ENCODE measurements at regions not wholly inside any gene's neighbourhood (a gene's known extent, or its start where the extent isn't known, plus 50 kb on each side); places are given as distances from the start of the nearest gene placed in this dataset.

DNA sequence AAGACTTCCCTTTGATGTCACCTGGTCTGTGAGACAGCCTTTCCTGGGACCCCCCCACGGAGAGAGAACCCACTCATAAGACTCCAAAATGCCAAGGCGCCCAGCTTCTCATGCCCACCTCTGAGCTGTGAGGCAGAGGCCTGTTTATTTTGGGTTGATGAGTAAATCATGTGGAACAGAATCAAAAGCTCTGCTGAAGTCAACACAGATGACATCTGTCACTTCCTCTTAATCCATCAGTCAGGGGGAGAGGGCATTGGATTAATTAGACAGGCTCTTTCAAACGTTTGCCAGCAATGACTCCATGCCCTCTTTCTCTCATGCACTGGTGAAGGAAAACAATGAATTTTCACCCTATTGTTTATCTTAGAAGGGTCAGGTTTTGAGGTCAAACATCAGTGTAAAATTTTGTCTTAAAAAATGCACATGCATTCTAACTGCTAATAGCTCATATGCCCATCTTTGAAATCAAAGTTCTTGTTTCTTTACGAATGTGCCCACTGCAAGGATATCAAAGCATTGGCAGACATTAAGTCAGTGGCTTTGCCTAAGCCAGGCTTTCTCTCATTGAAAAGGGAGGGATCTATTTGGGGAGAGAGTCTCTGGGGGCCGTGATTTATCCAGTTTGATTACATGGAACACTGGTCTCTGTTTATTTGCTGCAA is 184.1 kb downstream of the ACKR3 start:
- Histone ChIP-seq H3K4me3 (no peak overlapping the region), H3K27ac (no peak overlapping the region)

GRCh38 chr2:236754271-236754944 is 184.8 kb downstream of the ACKR3 start:
- Histone ChIP-seq H3K27ac (no peak overlapping the region), H3K4me3 (no peak overlapping the region)

- H3K27ac ChIP-seq, result no peak overlapping the region
Observed at GRCh38 chr2:236755278-236755840, 185.7 kb downstream of the ACKR3 start.

DNA sequence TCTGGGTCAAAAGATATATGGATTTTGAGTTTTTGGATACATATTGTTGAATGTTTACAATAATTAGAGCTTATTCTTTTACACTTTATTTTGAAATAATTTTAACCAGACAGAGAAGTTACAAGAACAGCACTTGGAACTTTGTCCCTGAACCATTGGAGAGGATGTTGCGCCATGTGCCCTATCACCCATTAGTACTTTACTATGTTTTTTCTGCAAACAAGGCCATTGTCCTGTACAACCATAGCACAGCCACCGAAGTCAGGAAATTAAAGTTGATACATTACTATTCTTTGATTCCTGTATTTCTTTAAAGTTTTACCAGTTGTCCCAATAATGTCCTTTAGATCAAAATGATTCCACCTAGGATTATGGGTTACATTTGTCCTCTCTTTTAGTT is 188.8 kb downstream of the ACKR3 start:
- Histone ChIP-seq H3K4me3 (no peak overlapping the region), H3K27ac (no peak overlapping the region)

More at GRCh38 chr2:236755278-236755840, 185.7 kb downstream of the ACKR3 start:
- no peak overlapping the region for H3K4me3 ChIP-seq

GRCh38 chr2:236760246-236760645 is 190.6 kb downstream of the ACKR3 start:
- H3K4me3 ChIP-seq, result no peak overlapping the region
- no peak overlapping the region for H3K27ac ChIP-seq

GRCh38 chr2:236761358-236761757 is 191.7 kb downstream of the ACKR3 start:
- Histone ChIP-seq H3K4me3 (no peak overlapping the region), H3K27ac (no peak overlapping the region)

GRCh38 chr2:236762628-236763027 is 193.0 kb downstream of the ACKR3 start:
- Histone ChIP-seq H3K27ac (no peak overlapping the region), H3K4me3 (no peak overlapping the region)

DNA sequence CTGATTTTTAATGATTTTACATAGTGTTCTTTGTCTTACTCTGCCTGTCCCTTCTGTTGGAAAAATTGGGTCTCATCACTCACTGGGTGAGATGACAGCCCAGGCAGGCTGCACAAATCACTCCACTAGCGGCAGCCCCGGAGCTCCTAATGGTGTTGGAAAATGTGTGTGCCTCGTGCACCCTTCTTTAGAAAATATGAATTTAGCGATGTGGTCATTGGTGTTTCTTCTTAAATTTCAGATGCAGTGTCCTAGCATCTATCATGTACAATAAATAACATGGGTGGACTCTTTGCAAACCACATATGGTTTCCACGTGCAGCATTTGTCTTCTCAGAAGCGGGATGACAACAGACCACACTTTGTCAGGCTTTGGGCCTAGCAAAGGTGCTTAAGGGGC is 194.2 kb downstream of the ACKR3 start:
- H3K27ac ChIP-seq, result peak overlapping the region in 1 of 21 experiments; percentile 68

GRCh38 chr2:236764716-236765115 is 195.1 kb downstream of the ACKR3 start:
- Histone ChIP-seq H3K27ac (peak overlapping the region in 4 of 21 experiments; percentile 32 to 68 (median 42)), H3K4me3 (no peak overlapping the region)

More for the DNA sequence above, 194.2 kb downstream of the ACKR3 start:
- no peak overlapping the region for H3K4me3 ChIP-seq

DNA sequence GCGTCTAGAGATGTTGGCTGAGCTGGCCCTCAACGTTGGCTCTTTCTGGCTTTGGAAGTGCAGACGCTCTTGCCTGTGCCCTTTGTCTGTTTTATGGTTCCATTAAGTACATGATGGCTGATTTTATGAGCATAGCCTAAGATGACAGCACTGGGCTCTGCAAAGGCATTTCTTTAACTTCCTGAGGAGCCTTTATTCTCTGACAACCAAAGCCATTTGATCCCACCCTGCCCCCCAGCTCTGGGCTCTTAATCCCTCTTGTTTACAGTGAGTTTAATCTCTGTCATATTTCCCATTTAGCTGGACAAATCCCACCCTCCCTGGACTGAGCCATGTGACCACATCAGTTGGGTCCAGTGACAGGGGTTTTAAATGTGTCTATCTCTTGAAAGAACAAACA is 195.9 kb downstream of the ACKR3 start:
- Histone ChIP-seq H3K27ac (peak overlapping the region in 2 of 21 experiments; percentile 39 to 68), H3K4me3 (no peak overlapping the region)

GRCh38 chr2:236766850-236767249 is 197.2 kb downstream of the ACKR3 start:
- Histone ChIP-seq H3K4me3 (no peak overlapping the region), H3K27ac (no peak overlapping the region)

DNA sequence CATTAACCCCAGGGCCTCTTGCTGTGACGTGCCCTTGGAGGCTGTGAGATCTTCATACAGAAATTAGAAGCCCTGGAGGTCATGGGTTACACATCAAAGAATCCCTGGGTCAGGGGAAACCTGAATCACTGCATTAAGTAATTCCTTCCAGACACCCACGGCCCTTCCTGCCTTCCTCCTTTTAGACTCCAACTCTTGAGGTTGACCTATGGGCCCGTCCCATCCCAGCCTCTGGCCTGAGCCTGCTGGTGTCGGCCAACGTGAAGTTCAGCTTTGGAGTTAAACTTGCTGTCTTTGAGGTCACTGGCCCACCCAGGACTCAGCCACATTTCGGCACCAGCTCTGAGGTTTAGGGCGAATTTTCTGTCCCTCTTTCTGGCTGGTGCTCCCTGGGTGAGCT is 198.3 kb downstream of the ACKR3 start:
- H3K27ac ChIP-seq, result peak overlapping the region in 4 of 21 experiments; percentile 7 to 78 (median 60)
- no peak overlapping the region for H3K4me3 ChIP-seq

DNA sequence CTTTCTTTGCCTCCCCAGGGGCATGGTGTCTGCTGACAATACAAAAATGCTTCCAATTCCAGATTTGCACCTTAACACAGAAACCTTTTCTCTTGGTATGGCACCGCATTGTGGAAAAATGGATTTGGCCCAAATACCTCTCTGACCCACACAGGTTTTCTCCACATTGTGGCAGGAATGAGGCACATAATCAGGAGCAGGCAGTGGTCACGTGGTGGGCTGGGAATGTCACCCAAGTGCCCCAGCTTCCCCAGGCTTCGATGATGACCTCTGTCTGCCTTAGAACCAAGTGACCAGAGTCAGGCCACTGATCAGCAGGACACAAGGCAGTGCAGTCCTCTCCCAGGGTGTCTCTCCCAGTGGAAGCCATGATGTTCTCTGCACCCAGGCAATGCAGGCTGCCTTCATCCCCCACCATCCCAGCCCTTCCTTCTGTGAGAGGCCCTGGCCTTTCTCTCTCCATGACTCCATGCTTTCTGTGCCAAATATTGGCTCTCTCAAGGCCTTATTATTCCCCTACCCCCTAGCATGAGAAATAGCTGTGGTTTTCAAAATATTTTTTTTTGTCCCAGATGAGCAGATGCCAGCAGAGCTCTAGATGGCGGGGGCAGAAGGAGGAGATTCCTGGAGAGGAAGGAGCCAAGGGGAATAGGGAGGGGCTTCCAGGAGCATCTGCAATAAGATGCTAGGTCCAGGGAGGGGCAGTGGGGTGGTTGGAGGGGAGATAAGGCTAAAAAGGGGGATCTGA is 198.9 kb downstream of the ACKR3 start:
- H3K4me3 ChIP-seq, result no peak overlapping the region
- peak overlapping the region in 6 of 21 experiments; percentile 7 to 78 (median 54) for H3K27ac ChIP-seq

GRCh38 chr2:236769981-236770671 is 200.5 kb downstream of the ACKR3 start:
- no peak overlapping the region for H3K4me3 ChIP-seq
- H3K27ac ChIP-seq, result peak overlapping the region in 10 of 21 experiments; percentile 11 to 78 (median 42)

DNA sequence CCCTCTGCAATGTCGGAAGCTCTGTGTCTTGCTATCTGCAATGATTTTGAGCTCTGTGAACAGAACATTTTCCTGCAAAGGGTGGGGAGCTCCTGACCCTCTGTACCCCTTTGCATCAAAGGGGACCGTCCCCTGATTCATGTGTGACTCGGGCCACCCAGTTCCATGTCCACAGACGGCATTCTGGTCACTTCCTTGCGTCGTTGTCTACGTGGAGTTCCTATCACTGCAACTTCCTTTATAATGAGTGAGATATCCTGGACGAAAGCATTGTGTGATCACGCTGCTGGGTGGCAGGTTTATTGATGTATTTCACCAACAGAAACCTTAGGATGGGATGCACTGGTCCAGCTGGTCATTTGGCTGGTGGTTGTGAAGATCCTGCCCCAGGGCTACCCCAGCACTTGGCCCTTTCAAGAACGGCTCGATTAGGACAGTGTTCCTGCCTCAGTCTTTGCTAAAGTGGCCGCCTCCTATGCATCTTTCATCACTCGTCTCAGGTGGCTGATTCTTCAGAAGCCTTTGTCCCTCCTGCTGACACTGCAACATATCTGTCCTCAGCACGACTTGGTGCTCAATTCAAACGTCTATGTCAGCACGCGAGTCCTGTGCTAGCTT is 202.7 kb downstream of the ACKR3 start:
- no peak overlapping the region for H3K4me3 ChIP-seq
- no peak overlapping the region for H3K27ac ChIP-seq

DNA sequence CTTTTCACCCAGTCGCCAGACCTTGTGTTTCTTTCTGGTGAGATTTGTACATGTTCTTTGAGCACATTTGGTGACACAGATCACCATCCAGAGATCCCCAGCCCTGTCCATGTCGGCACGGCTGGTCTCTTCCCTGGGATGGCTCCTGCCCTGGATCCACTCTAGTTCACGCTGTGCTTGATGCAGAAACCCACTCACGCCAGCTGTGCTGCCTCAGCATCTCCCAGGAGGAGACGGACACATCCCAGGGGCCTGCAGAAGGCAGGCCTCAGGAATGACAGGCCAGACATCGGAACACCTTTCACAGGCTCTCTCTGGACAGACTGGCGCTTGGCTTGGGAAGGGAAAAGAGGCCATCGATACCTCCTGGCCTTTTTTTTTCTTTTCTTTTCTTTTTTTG is 203.6 kb downstream of the ACKR3 start:
- no peak overlapping the region for H3K27ac ChIP-seq
- no peak overlapping the region for H3K4me3 ChIP-seq

DNA sequence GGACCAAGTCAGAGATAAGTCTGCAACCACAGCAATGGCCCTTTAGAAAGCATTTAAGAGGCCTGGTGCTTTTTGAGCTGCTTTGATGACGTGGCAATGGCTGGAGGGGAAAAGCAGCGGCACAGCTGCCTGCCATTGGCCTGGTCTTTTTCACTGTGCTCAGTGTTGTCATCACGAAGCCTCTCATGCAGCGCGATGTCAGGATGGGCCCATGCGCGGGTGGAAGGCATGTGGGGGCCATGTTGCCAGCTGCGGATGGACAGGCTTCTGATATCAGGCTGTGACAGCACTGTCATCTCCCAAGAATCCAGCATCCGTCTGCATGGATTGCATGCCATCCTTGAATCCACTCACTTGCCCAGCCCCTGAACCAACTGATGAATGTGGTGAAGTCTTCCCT is 204.5 kb downstream of the ACKR3 start:
- H3K4me3 ChIP-seq, result no peak overlapping the region
- H3K27ac ChIP-seq, result no peak overlapping the region

GRCh38 chr2:236775511-236775910 is 205.9 kb downstream of the ACKR3 start:
- no peak overlapping the region for H3K4me3 ChIP-seq
- H3K27ac ChIP-seq, result no peak overlapping the region

DNA sequence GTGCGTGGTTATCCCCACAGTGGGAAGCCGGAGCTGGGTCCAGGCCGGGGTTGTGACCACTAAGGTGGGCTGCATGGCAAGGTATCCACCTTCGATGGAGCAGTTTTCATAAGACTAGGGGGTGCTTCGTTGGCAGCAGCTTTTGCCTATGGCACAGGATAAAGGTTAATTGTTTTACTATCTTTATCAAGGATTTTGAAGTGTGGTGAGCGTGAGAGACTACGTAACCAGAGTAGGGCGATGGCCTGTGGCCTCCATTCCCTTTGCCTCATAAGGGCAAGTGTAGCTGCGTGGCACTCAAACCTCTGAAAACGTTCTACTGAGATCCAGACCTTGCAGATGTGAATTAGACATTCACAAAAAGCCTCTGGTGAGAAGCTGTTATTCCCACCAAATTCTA is 206.6 kb downstream of the ACKR3 start:
- peak overlapping the region in 6 of 21 experiments; percentile 9 to 67 (median 23) for H3K27ac ChIP-seq
- no peak overlapping the region for H3K4me3 ChIP-seq

Measured in skin epidermis (tissue), 12 donors.